Nucleus accumbens (tissue), 56 donors: ENCODE measurements at regions not wholly inside any gene's neighbourhood (a gene's known extent, or its start where the extent isn't known, plus 50 kb on each side); places are given as distances from the start of the nearest gene placed in this dataset.

Experiments used
- DNase-seq, 56 donors: peaks; one replicate each; lab custom pipeline; 2025; lab: John Stamatoyannopoulos, UW

- DNase-seq: no peak
These were observed 265.7 kb downstream of the MTX2 start for GRCh38 chr2:176534798-176535466.

GRCh38 chr2:176535467-176536113, 266.3 kb downstream of the MTX2 start:
- DNase-seq: no peak

GRCh38 chr2:176536439-176537133, 267.3 kb downstream of the MTX2 start:
- DNase-seq: no peak

GRCh38 chr2:176537932-176538331, 268.7 kb downstream of the MTX2 start:
- no peak for DNase-seq

GRCh38 chr2:176540995-176541394, 271.8 kb downstream of the MTX2 start:
- DNase-seq: no peak

DNA sequence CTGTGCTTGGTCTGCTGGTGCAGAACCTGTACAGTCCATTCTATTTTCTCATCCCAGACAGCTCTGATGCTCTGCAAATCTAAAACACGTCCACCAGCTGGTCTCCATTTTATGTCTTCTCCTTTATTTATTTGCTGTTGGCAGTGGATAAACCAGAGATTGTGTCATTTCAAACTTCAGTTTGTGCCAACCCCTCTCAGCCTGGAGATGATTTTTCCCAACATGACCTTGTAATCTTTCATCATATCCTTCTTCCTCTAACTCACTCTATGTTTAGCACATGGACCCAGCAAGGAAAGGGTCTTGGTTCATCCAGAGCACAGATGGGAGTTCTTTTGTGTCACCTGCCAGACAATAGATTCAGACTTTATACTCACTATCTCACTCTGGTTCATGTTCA, 273.2 kb downstream of the MTX2 start:
- no peak for DNase-seq

- DNase-seq: no peak
These were observed 275.3 kb downstream of the MTX2 start for GRCh38 chr2:176544557-176544956.

GRCh38 chr2:176544991-176545956, 276.0 kb downstream of the MTX2 start:
- DNase-seq: no peak

DNA sequence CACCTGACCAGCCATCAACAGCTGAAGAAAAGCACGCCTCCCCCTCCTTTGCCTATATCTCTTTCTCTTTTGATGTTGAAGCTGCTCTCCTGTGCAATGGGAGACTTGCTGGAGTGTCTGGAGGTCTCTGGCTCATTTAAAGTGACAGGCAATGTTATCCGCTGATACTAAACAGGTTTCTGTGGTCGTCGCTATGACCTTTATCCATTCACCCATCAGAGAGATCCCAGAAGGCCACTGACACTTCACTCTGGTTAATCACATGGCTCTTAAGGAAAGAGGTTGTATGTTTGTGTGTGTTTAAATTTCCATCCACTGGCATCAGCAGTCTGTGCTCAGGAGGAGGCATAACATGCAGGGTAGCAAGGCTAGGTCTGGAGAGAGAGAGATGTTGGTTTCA, 277.3 kb downstream of the MTX2 start:
- no peak for DNase-seq

DNA sequence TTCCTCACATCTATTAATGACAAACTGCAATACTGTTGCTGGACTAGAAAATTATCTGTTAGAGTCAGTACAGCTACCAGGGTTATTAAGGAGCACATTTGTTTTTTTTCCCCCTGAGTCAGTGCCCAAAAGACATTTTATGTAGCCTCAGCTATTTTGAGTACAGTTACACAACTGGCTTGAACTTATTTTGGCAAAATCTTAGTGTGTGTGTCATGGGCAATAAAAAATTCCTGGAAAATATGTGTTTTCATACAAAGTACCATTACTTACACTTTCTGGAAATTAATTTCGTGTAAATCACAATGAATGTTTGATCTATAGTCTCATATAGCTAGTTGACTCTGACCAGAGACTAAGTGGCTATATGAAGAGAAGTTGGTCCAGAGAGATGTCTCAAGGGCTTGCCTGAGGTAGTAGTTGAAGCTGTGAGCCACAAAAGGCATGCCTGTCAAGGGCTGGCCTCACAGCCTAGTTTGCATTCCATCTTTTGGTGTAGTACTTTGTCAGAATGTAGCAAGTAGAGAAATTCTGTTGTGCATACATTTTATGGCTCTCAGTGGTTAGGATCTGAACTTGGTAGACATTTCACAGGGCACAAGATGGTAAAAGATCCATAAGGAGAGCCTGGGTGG, 283.4 kb downstream of the MTX2 start:
- DNase-seq: no peak

- peak in 43 of 56 donors; percentile 3 to 67 (median 23) for DNase-seq
These were observed 284.5 kb downstream of the MTX2 start for GRCh38 chr2:176553685-176554100.

- peak in 21 of 56 donors; percentile 2 to 48 (median 17) for DNase-seq
These were observed 285.1 kb downstream of the MTX2 start for GRCh38 chr2:176554101-176555048.

GRCh38 chr2:176555112-176555511, 285.9 kb downstream of the MTX2 start:
- DNase-seq: no peak

DNA sequence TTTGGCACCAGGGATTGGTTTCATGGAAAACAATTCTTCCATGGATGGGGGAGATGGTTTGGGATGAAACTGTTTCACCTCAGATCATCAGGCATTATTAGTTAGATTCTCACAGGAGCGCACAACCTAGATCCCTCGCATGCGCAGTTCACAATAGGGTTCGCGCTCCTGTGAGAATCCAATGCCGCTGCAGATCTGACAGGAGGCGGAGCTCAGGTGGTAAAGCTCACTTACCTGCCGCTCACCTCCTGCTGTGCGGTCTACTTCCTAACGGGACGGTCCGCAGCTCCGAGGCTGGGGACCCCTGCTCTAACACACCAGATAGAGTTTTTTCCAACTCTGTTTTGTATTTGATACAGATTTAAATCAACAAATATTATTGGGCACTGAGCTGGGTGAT, 286.5 kb downstream of the MTX2 start:
- DNase-seq: no peak

DNA sequence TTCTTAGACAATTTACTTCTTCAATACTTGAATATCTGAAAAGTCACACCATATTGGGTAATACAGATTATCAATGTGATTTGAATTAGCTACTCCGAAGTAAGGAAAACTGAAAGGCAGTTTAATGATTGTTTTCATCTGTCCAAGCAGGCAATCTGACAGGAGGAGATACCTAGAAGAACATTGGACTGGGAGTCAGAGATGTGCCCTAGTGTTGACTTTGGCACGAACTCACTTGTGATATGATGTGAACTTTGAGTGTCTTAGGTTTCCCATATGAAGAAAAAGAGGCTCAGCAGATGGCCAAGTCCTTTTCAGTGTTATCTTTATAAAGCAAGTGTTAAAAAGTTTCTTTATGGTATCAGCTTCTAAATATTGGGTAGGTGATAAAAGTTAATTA, 287.1 kb downstream of the MTX2 start:
- no peak for DNase-seq

- no peak for DNase-seq
These were observed 288.6 kb downstream of the MTX2 start for GRCh38 chr2:176557821-176558220.

DNA sequence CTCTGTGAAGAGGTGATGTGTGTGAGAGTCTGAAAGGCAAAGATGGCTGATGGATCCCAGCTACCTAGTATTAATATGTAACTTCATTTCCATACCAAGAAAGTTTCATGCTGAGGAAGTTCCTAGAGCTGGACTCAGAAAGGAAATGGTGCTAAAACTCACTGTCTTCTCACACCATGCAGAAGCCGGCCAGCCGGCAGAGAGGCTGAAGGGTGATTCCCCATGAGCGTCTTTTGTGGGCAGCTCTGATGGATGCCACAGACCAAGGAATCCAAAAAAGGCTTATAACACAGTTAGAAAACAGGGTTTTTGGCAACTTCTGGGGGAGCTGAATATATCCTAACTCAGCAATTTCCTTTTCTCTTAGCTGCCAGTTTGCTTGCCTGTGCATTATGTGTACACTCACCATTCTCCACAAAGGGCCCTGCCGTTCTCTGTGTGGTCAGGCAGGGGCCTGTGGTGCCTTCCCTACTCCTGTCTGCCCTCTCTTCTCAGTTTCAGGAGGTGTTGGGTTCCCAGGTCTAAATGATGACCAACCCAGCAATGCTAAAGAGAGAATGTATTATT, 289.4 kb downstream of the MTX2 start:
- DNase-seq: no peak

DNA sequence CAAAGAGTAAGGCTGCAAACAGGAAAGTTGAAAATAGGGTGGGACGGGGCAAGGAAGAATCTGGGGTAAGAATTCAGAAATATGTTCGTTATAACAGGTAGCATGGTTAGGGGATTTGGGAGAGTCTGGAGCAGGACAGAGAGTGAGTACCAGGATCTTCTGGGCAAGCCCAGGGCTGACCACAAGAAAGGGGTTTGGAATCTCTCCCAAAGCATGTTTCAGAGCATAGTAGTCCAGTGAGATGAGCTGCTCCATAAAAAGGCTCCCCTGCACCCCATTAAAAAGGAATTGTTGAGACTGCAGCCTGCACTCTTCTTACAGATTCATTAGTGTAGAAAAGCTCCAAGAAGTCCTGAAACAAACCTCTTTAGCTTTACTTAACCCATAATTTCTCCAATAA, 291.1 kb downstream of the MTX2 start:
- DNase-seq: no peak

- peak in 5 of 56 donors; percentile 2 to 11 (median 10) for DNase-seq
These were observed 292.5 kb downstream of the MTX2 start for GRCh38 chr2:176561706-176562105.
